AG04449 (cell line): ENCODE measurements at regions not wholly inside any gene's neighbourhood (a gene's known extent, or its start where the extent isn't known, plus 50 kb on each side); places are given as distances from the start of the nearest gene placed in this dataset.

Experiments used
- CTCF ChIA-PET: fragments of 350-600 bp; formaldehyde crosslinking; extraction: SDS; loops from one replicate; lab custom pipeline; 2021; ENCODE audit warnings: antibody characterized with exemption; lab: Yijun Ruan, JAX
- POLR2A ChIA-PET: fragments of 400-600, 350-600 bp; formaldehyde crosslinking; extraction: SDS; loops from one replicate; lab custom pipeline; 2020; ENCODE audit warnings: antibody characterized with exemption, inconsistent platforms; lab: Yijun Ruan, JAX
- DNase-seq: peaks from one replicate; pipeline ENCODE4 v3.0.0-alpha.2; 2010; ENCODE audit warnings: low read depth, low spot score
- H3K4me3 ChIP-seq: 2 replicates; pipeline ENCODE4 v1.5.1; 2011; ENCODE audit warnings: low read depth, mild to moderate bottlenecking, control low read depth, low read length
- CTCF ChIP-seq: IDR thresholded peaks from one replicate; pipeline ENCODE4 v1.5.1; 2011; ENCODE audit warnings: mild to moderate bottlenecking, moderate library complexity, low read length, control low read depth, inconsistent platforms; ENCODE audit not compliant: insufficient read depth; ENCODE audit errors: missing control alignments

GRCh38 chr5:67530609-67531255 is 334.1 kb upstream of the CD180 start:
- CTCF ChIA-PET, result no interaction called here
- POLR2A ChIA-PET, result no interaction called here

GRCh38 chr5:67528953-67529352 is 332.4 kb upstream of the CD180 start:
- ChIA-PET POLR2A (no interaction called here), CTCF (no interaction called here)
- TF ChIP-seq CTCF, result no peak
- H3K4me3 ChIP-seq, result no peak overlapping the region
- no peak for DNase-seq

More at GRCh38 chr5:67530609-67531255, 334.1 kb upstream of the CD180 start:
- no peak overlapping the region for H3K4me3 ChIP-seq
- no peak for TF ChIP-seq CTCF
- DNase-seq, result no peak

DNA sequence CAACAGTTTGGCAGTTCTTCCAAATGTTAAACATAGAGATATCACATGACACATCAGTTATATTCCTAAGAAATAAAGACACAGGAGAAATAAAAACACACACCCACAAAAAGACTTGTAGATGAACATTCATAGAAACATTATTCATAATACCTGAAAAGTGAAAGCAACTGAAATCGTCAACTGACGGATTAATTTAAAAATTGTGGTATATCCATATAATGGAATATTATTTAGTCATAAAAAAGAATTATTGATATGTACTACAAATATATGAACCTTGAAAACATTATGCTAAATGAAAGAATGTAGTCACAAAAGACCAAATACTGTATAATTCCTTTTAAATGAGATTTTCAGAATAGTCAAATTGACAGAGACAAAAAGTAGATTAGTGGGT is 330.2 kb upstream of the CD180 start:
- POLR2A ChIA-PET, result no interaction called here
- CTCF ChIA-PET, result no interaction called here

DNA sequence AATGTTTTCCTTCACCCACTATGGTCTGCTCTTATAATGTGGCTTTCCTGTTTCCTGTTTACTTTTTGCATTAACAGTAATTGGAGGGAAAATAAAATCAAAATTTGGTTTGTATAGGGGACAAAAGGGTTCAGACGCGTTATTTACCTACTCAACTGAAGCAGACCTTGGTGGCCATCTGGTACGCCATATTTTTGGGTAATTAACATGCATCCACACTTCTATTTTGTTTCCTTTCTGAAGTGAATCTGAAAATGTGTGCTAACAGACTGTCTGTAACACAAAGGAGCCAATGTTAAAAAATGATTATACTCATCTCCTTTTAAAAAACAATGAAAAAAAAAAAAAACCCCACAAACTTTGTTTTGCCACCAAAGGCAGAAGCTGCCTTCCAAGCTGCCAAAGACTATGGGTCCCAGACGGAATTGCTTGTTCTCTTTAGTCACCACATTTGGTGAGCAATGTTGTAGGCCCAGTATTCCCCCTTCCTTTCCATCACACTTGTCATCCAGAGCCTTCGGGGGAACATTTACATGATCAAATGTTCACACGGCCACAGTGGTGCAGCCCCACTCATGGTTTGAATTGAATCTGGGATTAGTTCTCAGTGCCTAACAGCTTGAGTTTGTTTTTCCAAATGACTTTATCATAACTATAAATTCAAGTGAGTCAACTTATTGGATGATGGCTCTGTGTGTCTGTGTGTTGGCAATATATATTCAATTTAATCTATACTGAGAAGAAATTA is 323.7 kb upstream of the CD180 start:
- no peak for DNase-seq
- POLR2A ChIA-PET, result no interaction called here
- CTCF ChIA-PET, result no interaction called here
- no peak overlapping the region for H3K4me3 ChIP-seq
- TF ChIP-seq CTCF, result no peak

More for the DNA sequence above, 330.2 kb upstream of the CD180 start:
- H3K4me3 ChIP-seq, result no peak overlapping the region
- no peak for DNase-seq
- TF ChIP-seq CTCF, result no peak

DNA sequence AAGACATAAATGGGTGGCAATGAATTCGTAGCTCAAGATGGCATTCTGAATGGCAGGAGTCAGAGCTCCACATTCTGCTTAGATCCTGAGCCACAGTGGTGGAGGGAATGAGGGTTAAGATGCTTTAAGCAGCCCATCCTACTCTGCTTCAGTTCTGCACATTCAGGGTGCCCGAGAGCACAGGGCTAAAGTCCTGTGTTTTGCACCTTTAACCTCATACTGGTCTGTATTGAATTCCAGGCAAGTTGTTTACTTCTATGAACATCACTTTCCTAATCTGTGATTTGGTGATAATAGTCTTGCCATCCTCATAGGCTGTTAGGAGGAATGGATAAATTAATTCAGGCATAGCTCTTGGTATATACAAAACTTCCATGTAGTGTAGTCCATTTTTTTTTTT is 321.6 kb upstream of the CD180 start:
- ChIA-PET POLR2A (no interaction called here), CTCF (no interaction called here)
- TF ChIP-seq CTCF, result no peak
- H3K4me3 ChIP-seq, result no peak overlapping the region
- DNase-seq, result no peak

- CTCF ChIA-PET, result interaction anchor here (0.6 kb wide), 1 partner anchor 592 kb away, joined by 3 read pairs; no protein-coding TSS in a partner anchor
- POLR2A ChIA-PET, result no interaction called here
- H3K4me3 ChIP-seq, result no peak overlapping the region
- DNase-seq, result no peak
- no peak for TF ChIP-seq CTCF
These were observed 320.5 kb upstream of the CD180 start for GRCh38 chr5:67516948-67517565.
